NCI-H2081 (cell line): ENCODE measurements at regions not wholly inside any gene's neighbourhood (a gene's known extent, or its start where the extent isn't known, plus 50 kb on each side); places are given as distances from the start of the nearest gene placed in this dataset.
"Not testable (repeated sequence)": the region's sequence is repeated elsewhere in the genome, so short reads cannot be mapped to it uniquely, and the experiment has no call there.

ENCODE experiments used
- DNase-seq, 2 experiments: peaks; one replicate each; lab custom pipeline; 2025; lab: John Stamatoyannopoulos, UW

- DNase-seq: no peak
These were observed 132.6 kb downstream of the CUL2 start for GRCh38 chr10:34957531-34957930.

- DNase-seq: no peak
These were observed 133.4 kb downstream of the CUL2 start for GRCh38 chr10:34956756-34957155.

GRCh38 chr10:34955391-34955790 lies 134.8 kb downstream of the CUL2 start:
- DNase-seq: no peak

GRCh38 chr10:34954142-34954541 lies 136.0 kb downstream of the CUL2 start:
- no peak for DNase-seq

DNA sequence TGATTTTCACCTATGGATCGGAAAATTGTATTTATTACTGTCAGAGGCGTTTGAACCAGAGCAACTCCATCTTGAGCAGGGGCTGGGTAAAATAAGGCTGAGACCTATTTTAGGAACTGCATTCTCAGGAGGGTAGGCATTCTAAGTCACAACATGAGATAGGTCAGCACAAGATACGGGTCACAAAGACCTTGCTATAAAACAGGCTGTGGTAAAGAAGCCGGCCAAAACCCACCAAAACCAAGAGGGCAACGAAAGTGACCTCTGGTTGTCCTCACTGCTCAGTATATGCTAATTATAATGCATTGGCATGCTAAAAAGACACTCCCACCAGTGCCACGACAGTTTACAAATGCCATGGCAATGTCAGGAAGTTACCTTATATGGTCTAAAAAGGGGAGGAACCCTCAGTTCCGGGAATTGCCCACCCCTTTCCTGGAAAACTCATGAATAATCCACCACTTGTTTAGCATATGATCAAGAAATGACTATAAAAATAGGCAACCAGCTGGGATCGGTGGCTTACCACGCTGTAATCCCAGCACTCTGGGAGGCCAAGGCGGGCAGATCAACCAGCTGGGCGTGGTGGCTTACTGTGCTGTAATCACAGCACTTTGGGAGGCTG lies 136.3 kb upstream of the PARD3 start:
- DNase-seq: not testable (repeated sequence)

DNA sequence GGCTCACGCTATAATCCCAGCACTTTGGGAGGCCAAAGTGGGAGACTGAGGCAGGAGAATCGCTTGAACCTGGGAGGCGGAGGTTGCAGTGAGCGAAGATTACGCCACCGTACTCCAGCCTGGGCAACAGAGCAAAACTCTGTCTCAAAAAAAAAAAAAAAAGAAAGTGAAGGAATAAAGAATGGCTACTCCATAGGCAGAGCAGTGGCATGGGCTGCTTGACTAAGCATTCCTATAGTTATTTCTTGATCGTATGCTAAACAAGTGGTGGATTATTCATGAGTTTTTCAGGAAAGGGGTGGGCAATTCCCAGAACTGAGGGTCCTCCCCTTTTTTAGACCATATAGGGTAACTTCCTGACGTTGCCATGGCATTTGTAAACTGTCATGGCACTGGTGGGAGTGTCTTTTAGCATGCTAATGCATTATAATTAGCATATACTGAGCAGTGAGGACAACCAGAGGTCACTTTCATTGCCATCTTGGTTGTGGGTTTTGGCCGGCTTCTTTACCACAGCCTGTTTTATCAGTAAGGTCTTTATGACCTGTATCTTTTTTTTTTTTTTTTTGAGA lies 130.9 kb upstream of the PARD3 start:
- DNase-seq: not testable (repeated sequence)

DNA sequence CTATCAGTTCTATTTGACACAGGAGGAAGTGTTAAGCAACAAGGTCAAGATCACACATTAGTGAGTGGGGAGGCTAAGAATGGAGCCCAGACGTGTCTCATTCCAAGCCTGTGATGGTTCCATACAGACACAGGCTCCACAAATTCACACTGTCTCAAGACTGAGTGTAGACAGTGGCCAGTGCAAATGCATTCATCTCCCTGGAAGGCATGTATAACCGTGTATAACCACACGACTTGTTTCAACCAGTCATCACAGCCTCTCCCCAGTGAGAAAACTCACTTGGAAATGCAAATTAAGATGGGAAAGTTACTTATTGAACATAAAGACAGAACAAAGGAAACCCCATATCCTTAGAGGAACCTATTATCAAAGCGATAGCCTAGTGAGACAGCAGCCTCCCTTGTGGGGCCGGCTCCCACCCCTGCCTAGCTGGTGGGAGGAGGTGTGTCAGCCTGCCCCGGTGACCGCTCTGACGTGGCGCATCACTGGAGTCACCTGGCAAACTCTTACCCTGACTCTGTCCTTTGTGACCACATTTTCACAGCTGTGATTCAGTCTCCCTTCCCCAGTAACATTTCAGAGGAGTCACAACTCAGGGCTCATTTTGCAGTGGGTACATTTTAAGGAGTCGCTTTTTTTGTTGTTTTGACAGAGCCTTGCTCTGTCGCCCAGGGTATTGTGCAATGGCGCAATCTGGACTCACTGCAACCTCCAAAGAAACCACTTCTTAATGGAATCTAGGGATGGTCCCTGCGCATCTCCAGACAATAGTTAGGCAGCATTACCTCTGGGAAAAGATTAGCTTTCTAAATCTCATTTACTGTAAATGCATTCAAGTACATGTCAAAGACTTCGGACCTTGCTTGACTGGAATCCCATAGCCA lies 126.6 kb upstream of the PARD3 start:
- DNase-seq: no peak

DNA sequence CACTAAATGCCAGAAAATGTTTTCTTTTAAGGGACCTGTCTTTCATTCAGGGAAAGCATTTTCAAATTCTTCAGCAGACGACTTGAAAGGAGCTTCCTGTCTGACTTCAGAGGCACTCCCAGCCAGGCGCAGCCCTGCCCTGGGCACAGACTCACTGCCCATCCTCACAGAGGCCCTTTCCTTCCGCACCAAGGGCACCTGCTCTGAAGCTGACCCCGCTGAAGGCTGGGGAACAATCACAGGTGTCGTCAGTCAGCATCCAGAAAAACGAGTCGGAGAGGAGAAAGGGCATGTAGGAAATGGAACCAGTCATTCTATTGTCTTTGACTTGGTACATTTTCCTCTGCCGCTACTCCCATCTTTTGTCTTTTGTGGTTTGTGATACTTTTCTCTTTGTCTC lies 125.3 kb upstream of the PARD3 start:
- DNase-seq: no peak

GRCh38 chr10:34938399-34938670 lies 123.2 kb upstream of the PARD3 start:
- no peak for DNase-seq

DNA sequence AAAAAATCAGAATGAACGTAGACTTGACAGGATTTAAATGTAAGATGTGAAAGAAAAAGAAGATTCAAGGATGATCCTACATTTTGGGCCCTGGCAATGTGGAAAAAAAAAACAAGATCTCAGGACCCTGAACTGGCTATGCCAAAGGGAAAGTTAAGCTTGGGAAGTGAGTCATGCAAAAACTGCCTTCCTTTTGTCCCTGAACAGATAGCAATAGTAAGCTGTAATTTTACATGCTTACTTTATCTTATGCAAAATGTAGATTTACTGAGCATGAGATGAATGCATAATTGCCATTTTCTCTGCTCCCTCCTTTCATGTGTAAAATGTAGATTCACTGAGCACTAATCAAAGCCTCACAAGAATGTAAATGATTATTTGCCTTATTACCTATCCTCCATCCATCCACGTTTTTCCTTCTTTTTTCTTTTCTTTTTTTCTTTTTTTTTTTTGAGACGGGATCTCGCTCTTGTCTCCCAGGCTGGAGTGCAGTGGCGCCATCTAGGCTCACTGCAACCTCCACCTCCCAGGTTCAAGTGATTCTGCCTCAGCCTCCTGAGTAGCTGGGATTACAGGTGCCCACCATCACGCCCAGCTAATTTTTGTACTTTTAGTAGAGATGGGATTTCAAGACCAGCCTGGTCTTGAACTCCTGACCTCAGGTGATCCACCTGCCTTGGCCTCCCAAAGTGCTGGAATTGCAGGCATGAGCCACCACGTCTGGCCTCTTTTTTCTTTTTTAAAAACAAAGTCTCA lies 122.7 kb upstream of the PARD3 start:
- DNase-seq: not testable (repeated sequence)

- DNase-seq: no peak
These were observed 121.0 kb upstream of the PARD3 start for GRCh38 chr10:34936061-34936460.

- no peak for DNase-seq
These were observed 118.6 kb upstream of the PARD3 start for GRCh38 chr10:34933676-34934075.

GRCh38 chr10:34932235-34932634 lies 117.1 kb upstream of the PARD3 start:
- no peak for DNase-seq

DNA sequence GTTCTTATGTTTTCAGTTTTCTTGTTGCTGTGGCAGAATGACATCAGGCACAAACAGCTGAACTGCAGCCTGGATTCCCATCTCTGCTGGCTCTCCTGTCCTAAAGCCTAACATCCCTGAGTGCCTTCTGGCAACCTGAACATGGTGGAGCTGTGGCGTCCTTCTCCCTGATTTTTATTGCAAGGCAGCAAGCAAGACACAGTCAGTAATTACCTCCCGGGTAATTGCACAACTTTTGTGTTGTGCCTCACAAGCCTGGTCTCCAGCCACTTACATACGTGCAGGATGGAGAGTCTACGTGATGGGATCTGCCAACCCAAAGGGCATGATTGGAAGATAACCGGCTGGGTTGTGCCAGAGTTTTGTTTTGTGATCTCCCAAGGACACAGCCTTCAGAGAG lies 116.1 kb upstream of the PARD3 start:
- DNase-seq: no peak

GRCh38 chr10:34922138-34922537 lies 107.0 kb upstream of the PARD3 start:
- DNase-seq: no peak

GRCh38 chr10:34920578-34920977 lies 105.5 kb upstream of the PARD3 start:
- DNase-seq: no peak

- no peak for DNase-seq
These were observed 103.8 kb upstream of the PARD3 start for GRCh38 chr10:34918776-34919315.

DNA sequence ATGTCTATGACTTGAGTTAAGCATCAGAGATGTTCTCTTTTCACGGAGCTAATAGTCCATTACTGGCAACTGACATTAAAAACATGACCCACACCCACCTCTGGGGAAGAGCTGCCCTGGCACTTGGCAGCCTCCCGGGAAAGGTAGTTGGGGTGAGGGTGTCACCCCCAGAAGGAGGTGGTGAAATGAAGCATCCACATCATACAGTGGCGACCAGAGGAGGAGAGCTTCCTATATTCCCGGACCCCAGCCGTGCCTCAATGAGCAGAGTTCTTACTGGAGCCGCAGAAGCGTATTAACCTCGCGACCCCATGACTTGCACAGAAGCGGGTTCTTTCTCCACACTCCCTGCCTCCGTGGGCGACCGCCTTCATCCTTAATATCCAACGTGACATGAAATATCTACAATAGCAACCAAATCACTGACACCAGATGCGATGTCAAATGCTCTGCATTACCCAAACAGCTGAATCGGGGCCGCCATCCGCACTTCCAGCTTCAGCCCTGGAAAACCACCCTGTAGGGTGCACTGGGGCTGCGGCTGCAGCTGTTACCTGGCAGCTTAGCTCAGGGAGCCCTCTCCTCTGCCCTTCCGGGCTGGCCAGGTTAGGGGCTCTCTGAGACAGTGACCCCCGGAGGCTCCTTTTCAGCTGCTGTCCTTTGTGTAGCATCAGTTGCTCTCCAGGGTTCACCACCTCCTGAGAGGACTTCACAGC lies 103.1 kb upstream of the PARD3 start:
- no peak for DNase-seq

DNA sequence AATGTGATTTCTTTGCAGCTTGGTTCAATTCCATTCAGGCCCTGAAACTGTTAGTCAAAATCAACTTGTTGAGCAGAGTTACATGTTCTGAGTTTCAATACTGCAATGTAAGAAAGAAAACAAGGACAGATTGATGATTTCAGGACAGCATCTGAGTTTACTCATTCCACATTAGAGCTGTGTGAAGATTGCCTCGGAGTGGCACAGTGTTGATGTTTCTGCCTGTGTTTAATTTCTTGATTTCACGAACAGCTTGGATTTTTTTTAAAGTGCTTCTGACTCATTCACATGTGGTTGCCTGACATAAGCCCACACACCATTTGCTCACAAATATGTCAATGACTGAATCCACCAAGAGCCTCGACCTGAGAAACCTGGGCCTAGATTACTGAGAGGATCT lies 101.2 kb upstream of the PARD3 start:
- DNase-seq: no peak

DNA sequence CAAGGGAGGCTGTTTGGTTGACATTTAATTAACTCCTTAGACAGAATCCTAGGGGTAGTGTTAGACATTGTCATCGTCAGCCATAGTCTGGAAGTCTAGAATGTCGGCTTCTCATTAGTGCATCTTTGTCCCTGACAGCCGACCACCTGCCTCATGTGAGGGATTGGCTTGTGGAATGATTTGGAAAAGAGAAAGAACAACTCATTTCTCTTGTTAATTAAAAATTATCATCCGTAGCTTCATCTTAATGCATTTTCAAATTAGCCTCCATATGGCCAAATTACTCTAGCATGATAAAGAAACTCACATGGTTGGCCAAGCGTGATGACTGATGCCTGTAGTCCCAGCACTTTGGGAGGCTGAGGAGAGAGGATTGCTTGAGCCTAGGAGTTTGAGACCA lies 97.7 kb upstream of the PARD3 start:
- no peak for DNase-seq

DNA sequence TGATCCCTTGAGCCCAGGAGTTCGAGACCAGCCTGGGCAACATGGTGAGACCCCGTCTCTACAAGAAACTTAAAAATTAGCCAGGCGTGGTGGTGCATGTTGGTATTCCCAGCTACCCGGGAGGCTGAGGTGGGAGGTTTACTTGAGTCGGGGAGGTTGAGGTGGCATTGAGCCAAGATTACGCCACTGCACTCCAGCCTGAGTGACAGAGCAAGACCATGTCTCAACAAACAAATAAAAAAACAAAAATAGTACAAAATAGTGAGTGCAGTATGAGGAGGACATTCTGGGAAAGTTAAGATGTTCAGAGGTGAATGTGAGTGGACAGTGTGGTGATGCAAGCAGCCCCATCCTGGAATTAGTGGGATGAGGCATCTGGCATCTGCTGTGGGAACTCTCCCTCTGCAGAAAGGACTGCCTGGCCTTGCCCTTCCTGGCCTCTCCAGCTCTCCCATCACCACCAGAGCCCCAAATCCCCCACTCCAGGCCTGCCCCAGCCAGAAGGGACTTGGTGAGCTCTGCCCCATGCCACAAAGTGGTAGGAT lies 96.6 kb upstream of the PARD3 start:
- no peak for DNase-seq

GRCh38 chr10:34908481-34908880 lies 93.4 kb upstream of the PARD3 start:
- no peak for DNase-seq
